GM21447 (cell line): ENCODE measurements at regions not wholly inside any gene's neighbourhood (a gene's known extent, or its start where the extent isn't known, plus 50 kb on each side); places are given as distances from the start of the nearest gene placed in this dataset.

Experiments used
- ATAC-seq: cut with Tn5 transposase; IDR thresholded peaks from one replicate; pipeline ENCODE4 v1.9.1; 2021; ENCODE audit not compliant: unreplicated experiment

- ATAC-seq, result no peak
Observed at GRCh38 chr17:13243585-13243984, 225.8 kb upstream of the ELAC2 start.

GRCh38 chr17:13240851-13241250 lies 223.0 kb upstream of the ELAC2 start:
- no peak for ATAC-seq

- no peak for ATAC-seq
Observed at GRCh38 chr17:13230350-13231264, 212.8 kb upstream of the ELAC2 start.

GRCh38 chr17:13228225-13228624 lies 210.4 kb upstream of the ELAC2 start:
- ATAC-seq, result no peak

- ATAC-seq, result no peak
Observed at GRCh38 chr17:13222975-13223374, 205.1 kb upstream of the ELAC2 start.

- ATAC-seq, result no peak
Observed at GRCh38 chr17:13212860-13213259, 195.0 kb upstream of the ELAC2 start.

- ATAC-seq, result no peak
Observed at GRCh38 chr17:13209081-13209480, 191.3 kb upstream of the ELAC2 start.

GRCh38 chr17:13204607-13205237 lies 186.9 kb upstream of the ELAC2 start:
- ATAC-seq, result no peak

- ATAC-seq, result no peak
Observed at GRCh38 chr17:13202835-13203234, 185.0 kb upstream of the ELAC2 start.

GRCh38 chr17:13200671-13201070 lies 182.8 kb upstream of the ELAC2 start:
- no peak for ATAC-seq

- no peak for ATAC-seq
Observed at GRCh38 chr17:13199425-13199824, 181.6 kb upstream of the ELAC2 start.

GRCh38 chr17:13197586-13197985 lies 179.8 kb upstream of the ELAC2 start:
- no peak for ATAC-seq

GRCh38 chr17:13194887-13195286 lies 177.1 kb upstream of the ELAC2 start:
- no peak for ATAC-seq

- no peak for ATAC-seq
Observed at GRCh38 chr17:13182854-13183253, 165.0 kb upstream of the ELAC2 start.

- no peak for ATAC-seq
Observed at GRCh38 chr17:13182450-13182849, 164.6 kb upstream of the ELAC2 start.

GRCh38 chr17:13181683-13182082 lies 163.9 kb upstream of the ELAC2 start:
- no peak for ATAC-seq

GRCh38 chr17:13176436-13176835 lies 158.6 kb upstream of the ELAC2 start:
- no peak for ATAC-seq

- ATAC-seq, result no peak
Observed at GRCh38 chr17:13171790-13172189, 154.0 kb upstream of the ELAC2 start.

- ATAC-seq, result no peak
Observed at GRCh38 chr17:13162361-13162760, 144.5 kb upstream of the ELAC2 start.

- no peak for ATAC-seq
Observed at GRCh38 chr17:13160790-13161189, 143.0 kb upstream of the ELAC2 start.

GRCh38 chr17:13160296-13160695 lies 142.5 kb upstream of the ELAC2 start:
- no peak for ATAC-seq

- ATAC-seq, result no peak
Observed at GRCh38 chr17:13158494-13159240, 140.8 kb upstream of the ELAC2 start.
